ENCODE measurements at regions not wholly inside any gene's neighbourhood (a gene's known extent, or its start where the extent isn't known, plus 50 kb on each side); places are given as distances from the start of the nearest gene placed in this dataset.

- intact Hi-C loops (cut with DNase I), result no loop called here
- H3K9me3 ChIP-seq (ENCODE audit: control insufficient read depth in 2 of 3, insufficient read depth in 1 of 3, low read length in 3 of 3), result no peaks in the 10 kb centered on the region
- no peak overlapping the region for H3K9ac ChIP-seq (ENCODE audit: low read length in 3 of 3)
- no peak for TF ChIP-seq CTCF (IDR thresholded peaks at IDR 0.05; ENCODE audit: borderline replicate concordance, extremely low read depth, insufficient read depth)
- H3K4me3 ChIP-seq (ENCODE audit: low read length in 3 of 3), result no peak overlapping the region
- H3K27me3 ChIP-seq (ENCODE audit: control insufficient read depth, insufficient read depth, low read length), result no peaks in the 10 kb centered on the region
- no peak for FAIRE-seq
- no peaks in the 10 kb centered on the region for H3K4me1 ChIP-seq (ENCODE audit: control insufficient read depth in 2 of 3, insufficient read depth in 2 of 3, low read depth in 1 of 3, low read length in 3 of 3)
- H3K27ac ChIP-seq (ENCODE audit: low read depth in 2 of 2, low read length in 2 of 2), result no peak overlapping the region
- DNase-seq, result peak in 1 of 5 donors; percentile 24
- no peaks in the 10 kb centered on the region for H3K36me3 ChIP-seq (ENCODE audit: control insufficient read depth in 2 of 3, insufficient read depth in 3 of 3, low read length in 3 of 3)
These were observed 323.1 kb downstream of the FOXL1 start for GRCh38 chr16:86901483-86901882.

GRCh38 chr16:86902656-86903001 lies 324.3 kb downstream of the FOXL1 start:
- Histone ChIP-seq H3K27ac (ENCODE audit: low read depth in 2 of 2, low read length in 2 of 2) (no peak overlapping the region), H3K9ac (ENCODE audit: low read length in 3 of 3) (no peak overlapping the region), H3K4me3 (ENCODE audit: low read length in 3 of 3) (no peak overlapping the region), H3K4me1 (ENCODE audit: control insufficient read depth in 2 of 3, insufficient read depth in 2 of 3, low read depth in 1 of 3, low read length in 3 of 3) (no peaks in the 10 kb centered on the region), H3K9me3 (ENCODE audit: control insufficient read depth in 2 of 3, insufficient read depth in 1 of 3, low read length in 3 of 3) (no peaks in the 10 kb centered on the region), H3K36me3 (ENCODE audit: control insufficient read depth in 2 of 3, insufficient read depth in 3 of 3, low read length in 3 of 3) (no peaks in the 10 kb centered on the region), H3K27me3 (ENCODE audit: control insufficient read depth, insufficient read depth, low read length) (no peaks in the 10 kb centered on the region)
- DNase-seq (no peak), FAIRE-seq (no peak)
- intact Hi-C loops (cut with DNase I), result no loop called here
- TF ChIP-seq CTCF (IDR thresholded peaks at IDR 0.05; ENCODE audit: borderline replicate concordance, extremely low read depth, insufficient read depth), result no peak

- Histone ChIP-seq H3K9me3 (ENCODE audit: control insufficient read depth in 2 of 3, insufficient read depth in 1 of 3, low read length in 3 of 3) (no peaks in the 10 kb centered on the region), H3K36me3 (ENCODE audit: control insufficient read depth in 2 of 3, insufficient read depth in 3 of 3, low read length in 3 of 3) (no peaks in the 10 kb centered on the region), H3K27me3 (ENCODE audit: control insufficient read depth, insufficient read depth, low read length) (no peaks in the 10 kb centered on the region), H3K4me1 (ENCODE audit: control insufficient read depth in 2 of 3, insufficient read depth in 2 of 3, low read depth in 1 of 3, low read length in 3 of 3) (no peaks in the 10 kb centered on the region), H3K4me3 (ENCODE audit: low read length in 3 of 3) (no peak overlapping the region), H3K27ac (ENCODE audit: low read depth in 2 of 2, low read length in 2 of 2) (no peak overlapping the region), H3K9ac (ENCODE audit: low read length in 3 of 3) (no peak overlapping the region)
- FAIRE-seq, result no peak
- intact Hi-C loops (cut with DNase I), result no loop called here
- DNase-seq, result no peak
- no peak for TF ChIP-seq CTCF (IDR thresholded peaks at IDR 0.05; ENCODE audit: borderline replicate concordance, extremely low read depth, insufficient read depth)
These were observed 324.7 kb downstream of the FOXL1 start for GRCh38 chr16:86903068-86903467.

- intact Hi-C loops (cut with DNase I), result no loop called here
- no peak for TF ChIP-seq CTCF (IDR thresholded peaks at IDR 0.05; ENCODE audit: borderline replicate concordance, extremely low read depth, insufficient read depth)
- Histone ChIP-seq H3K27ac (ENCODE audit: low read depth in 2 of 2, low read length in 2 of 2) (no peak overlapping the region), H3K9ac (ENCODE audit: low read length in 3 of 3) (no peak overlapping the region), H3K9me3 (ENCODE audit: control insufficient read depth in 2 of 3, insufficient read depth in 1 of 3, low read length in 3 of 3) (no peaks in the 10 kb centered on the region), H3K4me1 (ENCODE audit: control insufficient read depth in 2 of 3, insufficient read depth in 2 of 3, low read depth in 1 of 3, low read length in 3 of 3) (peaks cover 0 to 5% (median 0%) of the 10 kb centered on the region in 3 donors), H3K36me3 (ENCODE audit: control insufficient read depth in 2 of 3, insufficient read depth in 3 of 3, low read length in 3 of 3) (no peaks in the 10 kb centered on the region), H3K4me3 (ENCODE audit: low read length in 3 of 3) (no peak overlapping the region), H3K27me3 (ENCODE audit: control insufficient read depth, insufficient read depth, low read length) (no peaks in the 10 kb centered on the region)
- FAIRE-seq, result no peak
- no peak for DNase-seq
These were observed 327.0 kb downstream of the FOXL1 start for GRCh38 chr16:86905302-86905701.

Data from kidney (tissue), 13 donors.